ENCODE measurements at regions not wholly inside any gene's neighbourhood (a gene's known extent, or its start where the extent isn't known, plus 50 kb on each side); places are given as distances from the start of the nearest gene placed in this dataset.

DNA sequence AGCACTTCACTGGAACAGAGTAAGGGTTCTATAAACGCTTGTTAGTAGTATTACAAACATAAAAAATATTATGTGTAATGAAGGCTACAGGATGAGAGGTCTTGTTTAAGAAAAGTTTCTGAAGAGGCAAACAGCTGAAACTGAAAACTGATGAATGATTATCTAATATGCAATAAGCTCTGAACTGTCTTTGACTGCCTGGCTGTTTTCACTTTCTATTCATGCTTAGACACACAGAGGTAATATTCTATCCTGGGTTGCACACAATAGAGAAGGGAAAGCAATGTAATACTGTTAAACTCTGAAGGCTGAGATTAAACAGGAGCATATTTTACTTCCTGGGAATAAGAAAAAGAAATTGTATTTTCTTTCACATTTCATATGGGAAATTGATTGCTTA lies 251.3 kb downstream of the ALX1 start:
- Mint-ChIP-seq H3K4me3 (ENCODE audit: unreplicated experiment) (no peak overlapping the region), H3K4me1 (ENCODE audit: unreplicated experiment) (no peaks in the 10 kb centered on the region), H3K27ac (ENCODE audit: unreplicated experiment) (no peak overlapping the region), H3K9me3 (ENCODE audit: unreplicated experiment) (no peaks in the 10 kb centered on the region), H3K27me3 (ENCODE audit: unreplicated experiment) (no peaks in the 10 kb centered on the region), H3K36me3 (ENCODE audit: low read depth, unreplicated experiment) (no peaks in the 10 kb centered on the region)
- no peak for DNase-seq (ENCODE audit: low spot score)
- TF ChIP-seq, protein P1, sequence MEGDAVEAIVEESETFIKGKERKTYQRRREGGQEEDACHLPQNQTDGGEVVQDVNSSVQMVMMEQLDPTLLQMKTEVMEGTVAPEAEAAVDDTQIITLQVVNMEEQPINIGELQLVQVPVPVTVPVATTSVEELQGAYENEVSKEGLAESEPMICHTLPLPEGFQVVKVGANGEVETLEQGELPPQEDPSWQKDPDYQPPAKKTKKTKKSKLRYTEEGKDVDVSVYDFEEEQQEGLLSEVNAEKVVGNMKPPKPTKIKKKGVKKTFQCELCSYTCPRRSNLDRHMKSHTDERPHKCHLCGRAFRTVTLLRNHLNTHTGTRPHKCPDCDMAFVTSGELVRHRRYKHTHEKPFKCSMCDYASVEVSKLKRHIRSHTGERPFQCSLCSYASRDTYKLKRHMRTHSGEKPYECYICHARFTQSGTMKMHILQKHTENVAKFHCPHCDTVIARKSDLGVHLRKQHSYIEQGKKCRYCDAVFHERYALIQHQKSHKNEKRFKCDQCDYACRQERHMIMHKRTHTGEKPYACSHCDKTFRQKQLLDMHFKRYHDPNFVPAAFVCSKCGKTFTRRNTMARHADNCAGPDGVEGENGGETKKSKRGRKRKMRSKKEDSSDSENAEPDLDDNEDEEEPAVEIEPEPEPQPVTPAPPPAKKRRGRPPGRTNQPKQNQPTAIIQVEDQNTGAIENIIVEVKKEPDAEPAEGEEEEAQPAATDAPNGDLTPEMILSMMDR (IDR thresholded peaks at IDR 0.05; ENCODE audit: unreplicated experiment), result no peak

DNA sequence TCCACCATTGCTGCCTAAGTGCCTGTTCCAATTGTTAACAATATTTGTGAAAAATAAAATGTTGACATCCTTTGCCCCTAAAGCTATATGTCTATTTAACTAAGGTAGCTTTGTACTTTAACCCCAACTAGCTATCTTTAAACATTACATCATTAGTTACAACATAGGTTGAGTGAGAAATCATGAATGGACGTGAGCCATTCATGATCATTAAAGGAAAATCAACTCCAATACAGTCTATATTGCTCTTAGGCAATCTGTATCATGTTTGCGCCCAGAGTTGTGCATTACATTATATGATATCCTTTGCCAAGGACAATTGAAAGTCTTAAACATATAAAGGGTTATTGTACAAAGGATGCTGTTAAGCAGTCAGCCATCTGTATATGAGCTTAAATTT lies 269.6 kb downstream of the ALX1 start:
- no peak overlapping the region for H3K27ac Mint-ChIP-seq (ENCODE audit: unreplicated experiment)
- no peak overlapping the region for H3K4me3 Mint-ChIP-seq (ENCODE audit: unreplicated experiment)
- TF ChIP-seq, protein P1 (IDR thresholded peaks at IDR 0.05; ENCODE audit: unreplicated experiment), result no peak
- peaks cover 7% of the 10 kb centered on the region for H3K4me1 Mint-ChIP-seq (ENCODE audit: unreplicated experiment)
- no peaks in the 10 kb centered on the region for H3K27me3 Mint-ChIP-seq (ENCODE audit: unreplicated experiment)
- no peaks in the 10 kb centered on the region for H3K36me3 Mint-ChIP-seq (ENCODE audit: low read depth, unreplicated experiment)
- H3K9me3 Mint-ChIP-seq (ENCODE audit: unreplicated experiment), result no peaks in the 10 kb centered on the region
- DNase-seq (ENCODE audit: low spot score), result no peak

DNA sequence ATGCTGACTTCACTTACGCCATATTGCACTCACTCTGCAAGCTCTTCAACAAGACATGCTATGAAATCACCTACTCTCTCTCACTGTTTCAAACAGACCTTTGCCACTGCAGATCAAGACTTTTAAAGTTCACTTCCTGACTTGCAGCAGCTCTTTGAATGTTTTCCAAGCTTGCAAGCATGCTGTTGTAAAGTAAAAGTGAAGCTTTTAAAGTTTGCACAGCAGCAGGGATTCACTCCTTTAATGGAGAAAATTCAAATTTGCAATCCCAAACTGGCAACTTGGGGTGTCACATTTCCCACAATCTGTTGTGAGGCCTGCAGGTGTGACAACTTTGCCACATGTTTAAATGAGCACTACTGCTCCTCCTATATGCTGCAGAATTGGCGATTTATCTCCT lies 270.9 kb downstream of the ALX1 start:
- Mint-ChIP-seq H3K36me3 (ENCODE audit: low read depth, unreplicated experiment) (no peaks in the 10 kb centered on the region), H3K4me3 (ENCODE audit: unreplicated experiment) (no peak overlapping the region), H3K9me3 (ENCODE audit: unreplicated experiment) (no peaks in the 10 kb centered on the region), H3K27ac (ENCODE audit: unreplicated experiment) (no peak overlapping the region), H3K4me1 (ENCODE audit: unreplicated experiment) (peaks cover 7% of the 10 kb centered on the region), H3K27me3 (ENCODE audit: unreplicated experiment) (no peaks in the 10 kb centered on the region)
- TF ChIP-seq, protein P1 (IDR thresholded peaks at IDR 0.05; ENCODE audit: unreplicated experiment), result no peak
- DNase-seq (ENCODE audit: low spot score), result no peak

DNA sequence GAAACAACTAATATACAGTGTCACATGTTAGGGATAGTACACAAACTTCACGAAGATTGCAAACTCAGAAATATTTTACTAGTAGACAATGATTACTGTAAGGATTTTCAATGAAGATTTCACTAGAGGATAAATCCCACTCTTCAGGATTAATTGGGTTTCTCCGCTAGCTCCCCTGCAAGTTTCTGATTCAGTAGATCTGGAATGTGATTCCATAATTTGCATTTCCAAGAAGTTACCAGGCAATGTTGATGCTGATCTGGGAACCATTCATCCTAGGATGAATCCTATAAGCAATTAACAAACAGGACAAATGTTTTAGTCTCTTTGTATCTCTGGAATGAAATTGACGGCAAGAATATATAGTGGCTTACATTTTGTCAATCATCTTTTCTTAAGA lies 272.4 kb downstream of the ALX1 start:
- H3K27me3 Mint-ChIP-seq (ENCODE audit: unreplicated experiment), result no peaks in the 10 kb centered on the region
- TF ChIP-seq, protein P1 (IDR thresholded peaks at IDR 0.05; ENCODE audit: unreplicated experiment), result no peak
- no peak overlapping the region for H3K4me3 Mint-ChIP-seq (ENCODE audit: unreplicated experiment)
- no peak overlapping the region for H3K27ac Mint-ChIP-seq (ENCODE audit: unreplicated experiment)
- peaks cover 7% of the 10 kb centered on the region for H3K4me1 Mint-ChIP-seq (ENCODE audit: unreplicated experiment)
- no peaks in the 10 kb centered on the region for H3K36me3 Mint-ChIP-seq (ENCODE audit: low read depth, unreplicated experiment)
- no peak for DNase-seq (ENCODE audit: low spot score)
- no peaks in the 10 kb centered on the region for H3K9me3 Mint-ChIP-seq (ENCODE audit: unreplicated experiment)

DNA sequence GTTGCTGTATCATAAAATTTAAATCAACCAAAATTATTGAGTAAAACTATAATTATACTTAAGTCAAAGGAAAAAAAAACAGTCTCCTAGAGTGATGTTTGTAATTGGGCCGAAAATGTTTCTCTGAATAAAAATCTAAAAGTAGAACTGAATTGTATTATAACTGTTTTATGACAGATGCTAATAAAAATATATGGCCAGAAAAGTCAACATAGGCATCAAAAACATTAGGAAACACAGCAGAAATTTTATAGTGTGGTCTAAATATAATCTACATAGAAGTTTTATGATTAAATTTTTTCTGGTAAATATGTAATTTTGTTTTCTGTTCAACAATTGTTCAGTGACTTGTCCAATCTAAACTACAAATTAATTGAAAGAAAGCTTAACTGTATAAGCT lies 277.8 kb downstream of the ALX1 start:
- Mint-ChIP-seq H3K9me3 (ENCODE audit: unreplicated experiment) (no peaks in the 10 kb centered on the region), H3K36me3 (ENCODE audit: low read depth, unreplicated experiment) (no peaks in the 10 kb centered on the region), H3K4me1 (ENCODE audit: unreplicated experiment) (no peaks in the 10 kb centered on the region), H3K27ac (ENCODE audit: unreplicated experiment) (no peak overlapping the region), H3K27me3 (ENCODE audit: unreplicated experiment) (no peaks in the 10 kb centered on the region), H3K4me3 (ENCODE audit: unreplicated experiment) (no peak overlapping the region)
- DNase-seq (ENCODE audit: low spot score), result no peak
- TF ChIP-seq, protein P1 (IDR thresholded peaks at IDR 0.05; ENCODE audit: unreplicated experiment), result no peak
